Upper lobe of left lung (tissue), 6 donors: ENCODE measurements at regions not wholly inside any gene's neighbourhood (a gene's known extent, or its start where the extent isn't known, plus 50 kb on each side); places are given as distances from the start of the nearest gene placed in this dataset.

Experiments
- ATAC-seq, 2 donors: fragments of 200-7000 bp; cut with Tn5 transposase; one replicate each; pipeline ENCODE4 v1.9.1; 2022; ENCODE audit warnings: mild to moderate bottlenecking in 2 of 2, moderate library complexity in 2 of 2; ENCODE audit not compliant: low FRiP score in 2 of 2
- DNase-seq, 2 donors: peaks; one replicate each; pipeline ENCODE4 v3.0.0-alpha.2; 2019 to 2020
- H3K27ac ChIP-seq, 4 donors: fragments of 200-600 bp; sonication (generic); one replicate each; pipeline ENCODE4 v1.5.1; 2016 to 2019
- H3K27me3 ChIP-seq, 4 donors: fragments of 200-600 bp; sonication (generic); one replicate each; pipeline ENCODE4 v1.5.1; 2017 to 2019
- H3K36me3 ChIP-seq, 4 donors: fragments of 200-600 bp; sonication (generic); one replicate each; pipeline ENCODE4 v1.5.1; 2016 to 2019
- H3K4me1 ChIP-seq, 4 donors: fragments of 200-600 bp; sonication (generic); one replicate each; pipeline ENCODE4 v1.5.1; 2018 to 2019
- H3K4me3 ChIP-seq, 4 donors: fragments of 200-600 bp; sonication (generic); one replicate each; pipeline ENCODE4 v1.5.1; 2017 to 2019; ENCODE audit warnings: mild to moderate bottlenecking in 2 of 4, moderate library complexity in 1 of 4
- H3K9me3 ChIP-seq, 4 donors: fragments of 200-600 bp; sonication (generic); one replicate each; pipeline ENCODE4 v1.5.1; 2018 to 2019
- CTCF ChIP-seq, 6 experiments: fragments of 450-650 bp in 4 of 6; fragments of 200-600 bp in 2 of 6; sonication (generic) in 2 of 6; IDR thresholded peaks; one replicate each; pipeline ENCODE4 v1.5.1; 2016 to 2019; ENCODE audit warnings: antibody characterized with exemption in 6 of 6
- EP300 ChIP-seq, 4 donors: sonication (generic); formaldehyde crosslinking; IDR thresholded peaks; one replicate each; pipeline ENCODE4 v1.5.1; 2017; ENCODE audit warnings: antibody characterized with exemption in 4 of 4, control low read depth in 2 of 4
- POLR2A ChIP-seq, 4 donors: fragments of 450-650 bp; IDR thresholded peaks; one replicate each; pipeline ENCODE4 v1.5.1; 2016 to 2017; ENCODE audit warnings: antibody characterized with exemption in 4 of 4, mild to moderate bottlenecking in 2 of 4
- POLR2AphosphoS5 ChIP-seq, 2 donors: sonication (generic); formaldehyde crosslinking; IDR thresholded peaks; one replicate each; pipeline ENCODE4 v1.5.1; 2017; ENCODE audit warnings: antibody characterized with exemption in 2 of 2
- WGBS, 2 donors: methylation state at CpG; one replicate each; pipeline ENCODE4 v1.1.5; 2017 to 2018; 5-methylcytosine and 5-hydroxymethylcytosine counted together
- donor health status: DM: no; HTN: no; CAD: no; lungs with moderate emphysema.
- donor health status: DM: no; HTN: yes; CAD: no; lungs with severe emphysema.

GRCh38 chr7:54915870-54916598 is 102.8 kb upstream of the EGFR start:
- H3K4me3 ChIP-seq = no peak overlapping the region
- TF ChIP-seq POLR2A (IDR thresholded peaks at IDR 0.05) (no peak), EP300 (IDR thresholded peaks at IDR 0.05) (no peak), CTCF (IDR thresholded peaks at IDR 0.05) (no peak), POLR2AphosphoS5 (IDR thresholded peaks at IDR 0.05) (no peak)
- DNase-seq = no peak
- no peak overlapping the region for H3K27ac ChIP-seq
- no peaks in the 10 kb centered on the region for H3K36me3 ChIP-seq
- H3K9me3 ChIP-seq = no peaks in the 10 kb centered on the region
- ATAC-seq = no peak
- WGBS, 2 donors = 88 to 89% methylated on average over 8 of the region's 8 CpGs
- no peaks in the 10 kb centered on the region for H3K4me1 ChIP-seq
- no peaks in the 10 kb centered on the region for H3K27me3 ChIP-seq

- no peaks in the 10 kb centered on the region for H3K36me3 ChIP-seq
- no peaks in the 10 kb centered on the region for H3K4me1 ChIP-seq
- ATAC-seq (no peak), DNase-seq (no peak)
- H3K27me3 ChIP-seq = no peaks in the 10 kb centered on the region
- H3K9me3 ChIP-seq = no peaks in the 10 kb centered on the region
- H3K27ac ChIP-seq = no peak overlapping the region
- TF ChIP-seq POLR2AphosphoS5 (IDR thresholded peaks at IDR 0.05) = no peak
- TF ChIP-seq CTCF (IDR thresholded peaks at IDR 0.05) = no peak
- TF ChIP-seq POLR2A (IDR thresholded peaks at IDR 0.05) = no peak
- no peak for TF ChIP-seq EP300 (IDR thresholded peaks at IDR 0.05)
- no peak overlapping the region for H3K4me3 ChIP-seq
- WGBS, 2 donors = 78 to 84% methylated on average over 4 to 5 of the region's 5 CpGs
Observed at GRCh38 chr7:54917613-54918391, 101.0 kb upstream of the EGFR start.

GRCh38 chr7:54921116-54921515 is 97.7 kb upstream of the EGFR start:
- Histone ChIP-seq H3K36me3 (no peaks in the 10 kb centered on the region), H3K4me3 (no peak overlapping the region), H3K27ac (no peak overlapping the region), H3K9me3 (no peaks in the 10 kb centered on the region), H3K4me1 (no peaks in the 10 kb centered on the region), H3K27me3 (no peaks in the 10 kb centered on the region)
- ATAC-seq (no peak), DNase-seq (no peak)
- 69% methylated on average over 3 of the region's 3 CpGs for WGBS, 2 donors
- TF ChIP-seq CTCF (IDR thresholded peaks at IDR 0.05) (no peak), POLR2A (IDR thresholded peaks at IDR 0.05) (no peak), EP300 (IDR thresholded peaks at IDR 0.05) (no peak), POLR2AphosphoS5 (IDR thresholded peaks at IDR 0.05) (no peak)

GRCh38 chr7:54931532-54931931 is 87.3 kb upstream of the EGFR start:
- no peak for TF ChIP-seq POLR2A (IDR thresholded peaks at IDR 0.05)
- no peak for TF ChIP-seq POLR2AphosphoS5 (IDR thresholded peaks at IDR 0.05)
- no peak for TF ChIP-seq EP300 (IDR thresholded peaks at IDR 0.05)
- no peak for TF ChIP-seq CTCF (IDR thresholded peaks at IDR 0.05)
- H3K27ac ChIP-seq = no peak overlapping the region
- ATAC-seq (no peak), DNase-seq (no peak)
- WGBS, 2 donors = 92 to 100% methylated on average over 1 of the region's 1 CpG
- H3K36me3 ChIP-seq = no peaks in the 10 kb centered on the region
- H3K4me1 ChIP-seq = peaks cover 4 to 12% (median 5%) of the 10 kb centered on the region in 4 donors
- H3K27me3 ChIP-seq = no peaks in the 10 kb centered on the region
- no peak overlapping the region for H3K4me3 ChIP-seq
- H3K9me3 ChIP-seq = no peaks in the 10 kb centered on the region
